Uterus (tissue), 2 donors: ENCODE measurements at regions not wholly inside any gene's neighbourhood (a gene's known extent, or its start where the extent isn't known, plus 50 kb on each side); places are given as distances from the start of the nearest gene placed in this dataset.

Source experiments
- POLR2A ChIP-seq, 2 donors: fragments of 450-650 bp; IDR thresholded peaks; one replicate each; pipeline ENCODE4 v1.6.1; 2016; ENCODE audit warnings: antibody characterized with exemption in 2 of 2, mild to moderate bottlenecking in 1 of 2, moderate library complexity in 1 of 2
- TF ChIP-seq, protein P1 (sequence below), 4 experiments: fragments of 200-600 bp in 2 of 4; fragments of 450-650 bp in 2 of 4; sonication (generic) in 2 of 4; IDR thresholded peaks; one replicate each; pipeline ENCODE4 v1.5.1; 2016 to 2019; ENCODE audit warnings: antibody characterized with exemption in 4 of 4, mild to moderate bottlenecking in 2 of 4, moderate library complexity in 1 of 4

DNA sequence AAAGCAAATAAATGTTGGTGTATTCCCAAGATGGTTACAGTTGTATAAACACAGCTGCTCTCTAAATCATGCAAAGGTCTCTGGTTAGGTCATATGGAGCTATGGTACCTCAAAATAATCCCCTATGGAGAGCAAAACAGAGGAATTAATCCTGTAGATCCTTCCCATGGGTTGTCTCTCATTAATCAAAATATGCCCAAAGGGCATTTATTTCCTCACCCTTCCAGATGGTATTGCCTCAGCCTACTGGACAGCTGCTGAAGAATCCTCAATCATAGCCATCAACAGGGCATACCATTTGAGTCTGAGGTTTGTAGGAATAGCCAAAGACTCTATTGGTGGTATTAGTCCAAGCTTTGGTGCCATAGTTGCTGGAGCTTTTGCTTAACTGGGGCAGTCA is 360.9 kb downstream of the RPL10L start:
- no peak for TF ChIP-seq POLR2A (IDR thresholded peaks at IDR 0.05)
- TF ChIP-seq, protein P1, sequence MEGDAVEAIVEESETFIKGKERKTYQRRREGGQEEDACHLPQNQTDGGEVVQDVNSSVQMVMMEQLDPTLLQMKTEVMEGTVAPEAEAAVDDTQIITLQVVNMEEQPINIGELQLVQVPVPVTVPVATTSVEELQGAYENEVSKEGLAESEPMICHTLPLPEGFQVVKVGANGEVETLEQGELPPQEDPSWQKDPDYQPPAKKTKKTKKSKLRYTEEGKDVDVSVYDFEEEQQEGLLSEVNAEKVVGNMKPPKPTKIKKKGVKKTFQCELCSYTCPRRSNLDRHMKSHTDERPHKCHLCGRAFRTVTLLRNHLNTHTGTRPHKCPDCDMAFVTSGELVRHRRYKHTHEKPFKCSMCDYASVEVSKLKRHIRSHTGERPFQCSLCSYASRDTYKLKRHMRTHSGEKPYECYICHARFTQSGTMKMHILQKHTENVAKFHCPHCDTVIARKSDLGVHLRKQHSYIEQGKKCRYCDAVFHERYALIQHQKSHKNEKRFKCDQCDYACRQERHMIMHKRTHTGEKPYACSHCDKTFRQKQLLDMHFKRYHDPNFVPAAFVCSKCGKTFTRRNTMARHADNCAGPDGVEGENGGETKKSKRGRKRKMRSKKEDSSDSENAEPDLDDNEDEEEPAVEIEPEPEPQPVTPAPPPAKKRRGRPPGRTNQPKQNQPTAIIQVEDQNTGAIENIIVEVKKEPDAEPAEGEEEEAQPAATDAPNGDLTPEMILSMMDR (IDR thresholded peaks at IDR 0.05) = no peak
